Ovary (tissue), 3 donors: ENCODE measurements at regions not wholly inside any gene's neighbourhood (a gene's known extent, or its start where the extent isn't known, plus 50 kb on each side); places are given as distances from the start of the nearest gene placed in this dataset.

Experiments
- CTCF ChIP-seq, 3 donors: fragments of 450-650 bp in 2 of 3; fragments of 200-600 bp in 1 of 3; IDR thresholded peaks; one replicate each; pipeline versions ENCODE4 v1.5.1 to v1.8.0; 2016 to 2022; ENCODE audit warnings: antibody characterized with exemption in 3 of 3, mild to moderate bottlenecking in 1 of 3
- EP300 ChIP-seq: sonication (generic); formaldehyde crosslinking; IDR thresholded peaks from one replicate; pipeline ENCODE4 v1.6.1; 2017; ENCODE audit warnings: antibody characterized with exemption
- POLR2A ChIP-seq: fragments of 450-650 bp; IDR thresholded peaks from one replicate; pipeline ENCODE4 v1.6.1; 2017; ENCODE audit warnings: antibody characterized with exemption, mild to moderate bottlenecking, moderate library complexity
- donor health status: DM: no; HTN: no; CAD: no.

DNA sequence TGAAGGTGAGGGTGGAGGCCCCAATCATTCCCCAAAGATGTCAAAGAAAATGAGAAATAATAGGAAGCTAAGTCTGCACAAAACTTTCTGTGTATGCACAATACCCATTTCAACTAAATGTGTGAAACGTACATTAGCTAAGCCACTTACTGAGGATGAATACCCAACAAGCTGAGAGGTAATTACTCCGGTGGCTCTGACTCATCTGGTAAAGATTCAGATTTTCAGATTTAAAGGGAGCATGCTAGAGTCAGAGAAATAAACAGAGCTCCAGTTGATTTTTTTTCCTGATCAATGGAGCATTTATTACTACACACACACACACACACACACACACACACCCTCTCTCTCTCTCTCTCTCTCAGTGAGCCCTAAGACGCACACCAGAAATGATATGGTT is 194.8 kb upstream of the ARGLU1 start:
- no peak for TF ChIP-seq CTCF (IDR thresholded peaks at IDR 0.05)
- TF ChIP-seq POLR2A: no peak
- no peak for TF ChIP-seq EP300
